Hypothalamus (tissue), 51 donors: ENCODE measurements at regions not wholly inside any gene's neighbourhood (a gene's known extent, or its start where the extent isn't known, plus 50 kb on each side); places are given as distances from the start of the nearest gene placed in this dataset.

Experiments
- DNase-seq, 51 donors: peaks; one replicate each; lab custom pipeline; 2025; lab: John Stamatoyannopoulos, UW

GRCh38 chr3:117892431-117892841 lies 1142.2 kb downstream of the IGSF11 start:
- DNase-seq: peak in 2 of 51 donors; percentile 7 to 29

DNA sequence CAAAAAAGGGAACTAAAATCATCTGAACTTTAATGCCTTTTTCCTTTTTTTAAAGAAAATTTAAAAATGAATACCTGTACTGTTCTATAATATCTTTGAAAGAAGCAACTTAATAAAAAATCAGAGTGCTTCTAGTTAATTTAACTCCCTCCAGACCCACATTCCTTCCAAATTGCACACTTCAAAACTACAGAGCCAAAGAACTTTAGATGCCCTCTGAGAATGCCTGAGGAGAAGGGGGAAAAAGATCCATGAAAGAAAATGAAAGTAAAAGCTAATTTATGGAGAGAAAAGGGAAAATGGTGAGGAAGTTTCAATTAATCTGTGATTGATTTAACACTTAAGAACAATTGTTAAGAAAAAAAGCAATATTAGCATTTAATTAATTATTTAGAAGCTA lies 1141.6 kb downstream of the IGSF11 start:
- DNase-seq: no peak

DNA sequence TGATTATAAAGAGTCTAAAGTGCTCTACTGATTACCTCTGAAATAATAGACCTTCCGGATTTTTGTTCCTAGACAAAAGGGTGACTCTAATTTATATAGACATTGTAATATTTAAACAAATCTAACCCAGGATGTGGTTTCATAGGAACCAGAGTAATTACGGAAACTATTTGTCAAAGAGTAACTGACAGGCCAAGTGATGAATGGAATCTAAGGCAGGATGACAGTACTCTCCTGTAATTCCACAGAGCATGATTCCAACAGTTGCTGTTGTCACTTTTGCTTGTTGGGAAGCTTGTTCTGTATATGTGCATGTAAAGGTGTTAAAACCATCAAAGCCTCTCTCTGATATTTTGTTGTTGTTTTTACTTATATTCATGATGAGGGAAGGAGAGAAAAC lies 1141.0 kb downstream of the IGSF11 start:
- DNase-seq: no peak

DNA sequence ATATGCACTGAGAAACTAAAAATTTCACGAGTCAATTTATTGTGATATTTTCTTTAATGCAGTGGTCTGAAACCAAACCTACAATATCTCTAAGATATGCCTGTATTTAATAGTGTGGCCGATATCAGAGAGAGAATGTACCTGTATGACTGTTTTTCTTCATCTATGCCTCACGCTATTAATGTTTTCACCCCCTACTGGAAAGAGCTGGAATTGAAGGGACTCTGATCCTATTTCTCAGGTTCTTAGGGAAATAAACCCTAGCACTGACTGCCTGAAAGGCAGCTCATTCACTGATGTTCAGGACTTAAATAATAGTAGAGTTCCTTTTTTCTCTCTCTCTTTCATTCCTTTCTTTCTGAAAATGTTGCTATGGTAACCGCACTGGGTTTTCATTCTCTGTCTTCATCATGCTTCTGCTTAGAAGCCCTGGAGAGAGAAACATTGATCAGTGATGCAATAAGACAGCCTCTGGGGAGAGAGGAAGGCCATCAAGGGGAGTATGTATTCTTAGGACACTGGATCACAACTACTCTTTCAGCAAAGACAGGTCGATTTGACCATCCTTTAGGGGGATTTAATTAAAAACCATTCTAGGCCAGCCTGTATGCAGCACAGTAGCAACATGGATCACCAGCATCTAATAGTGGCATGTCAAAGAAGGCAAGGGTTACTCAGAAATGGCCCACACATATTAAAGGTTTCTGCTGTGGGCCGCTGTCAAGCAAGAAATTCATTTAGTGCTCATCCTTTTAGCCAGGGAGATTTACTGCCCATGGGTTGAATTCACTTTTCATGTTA lies 1135.7 kb downstream of the IGSF11 start:
- DNase-seq: no peak

DNA sequence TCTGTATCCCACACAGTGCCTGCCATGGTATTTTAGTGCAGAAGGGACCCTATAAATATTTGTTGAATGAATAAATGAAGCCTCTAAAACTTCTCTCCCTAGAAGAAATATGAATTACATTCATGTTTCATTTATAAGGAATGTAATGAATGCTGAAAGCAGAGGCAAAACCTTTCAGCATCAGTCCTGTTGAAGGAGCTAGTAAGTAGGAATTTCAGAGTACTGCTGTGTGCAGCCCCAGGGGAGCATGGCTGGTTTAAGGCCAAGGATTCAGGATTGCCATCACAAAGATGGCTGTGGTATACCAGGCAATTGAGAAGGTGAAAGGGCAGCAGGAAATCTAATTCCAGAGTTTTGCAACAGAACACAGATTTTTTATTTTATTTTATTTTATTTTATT lies 1131.4 kb downstream of the IGSF11 start:
- no peak for DNase-seq

GRCh38 chr3:117910820-117911521 lies 1123.7 kb downstream of the IGSF11 start:
- DNase-seq: no peak

GRCh38 chr3:117912352-117912751 lies 1122.3 kb downstream of the IGSF11 start:
- no peak for DNase-seq

- DNase-seq: no peak
These were observed 1120.0 kb downstream of the IGSF11 start for GRCh38 chr3:117914540-117915100.

GRCh38 chr3:117916839-117917238 lies 1117.8 kb downstream of the IGSF11 start:
- DNase-seq: no peak

- DNase-seq: no peak
These were observed 1115.0 kb downstream of the IGSF11 start for GRCh38 chr3:117919621-117920020.

DNA sequence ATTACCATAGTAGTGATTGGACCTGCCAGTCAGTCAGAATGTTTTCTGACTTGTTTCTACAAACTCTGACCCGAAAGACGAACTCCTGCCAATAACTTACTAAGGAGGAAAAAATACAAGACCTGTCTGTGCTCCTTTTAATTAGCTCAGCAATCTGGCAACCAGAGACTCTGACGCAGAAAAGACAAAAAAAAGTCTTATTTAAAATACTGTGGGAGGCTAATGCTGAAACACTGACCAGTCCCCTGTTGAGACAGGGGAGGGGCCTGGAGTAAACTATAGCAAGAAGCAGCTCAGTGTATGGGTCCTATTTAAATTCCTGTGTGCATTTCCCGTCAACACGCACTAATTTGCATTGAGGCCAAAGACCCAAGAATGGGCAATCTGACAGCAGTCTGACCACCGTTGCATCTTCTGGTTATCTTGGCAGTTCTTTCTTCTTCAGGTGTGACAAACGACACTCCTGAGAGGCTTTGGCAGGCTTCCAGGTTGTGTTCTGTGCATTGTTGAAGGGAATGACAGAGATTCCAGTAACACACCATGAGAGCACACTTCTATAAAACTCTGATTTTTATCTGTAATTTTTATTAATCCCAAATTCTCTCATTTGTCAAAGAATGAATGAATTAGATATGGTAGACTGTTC lies 1114.3 kb downstream of the IGSF11 start:
- DNase-seq: peak in 3 of 51 donors; percentile 24 to 45 (median 28)

GRCh38 chr3:117921411-117921810 lies 1113.2 kb downstream of the IGSF11 start:
- DNase-seq: no peak

DNA sequence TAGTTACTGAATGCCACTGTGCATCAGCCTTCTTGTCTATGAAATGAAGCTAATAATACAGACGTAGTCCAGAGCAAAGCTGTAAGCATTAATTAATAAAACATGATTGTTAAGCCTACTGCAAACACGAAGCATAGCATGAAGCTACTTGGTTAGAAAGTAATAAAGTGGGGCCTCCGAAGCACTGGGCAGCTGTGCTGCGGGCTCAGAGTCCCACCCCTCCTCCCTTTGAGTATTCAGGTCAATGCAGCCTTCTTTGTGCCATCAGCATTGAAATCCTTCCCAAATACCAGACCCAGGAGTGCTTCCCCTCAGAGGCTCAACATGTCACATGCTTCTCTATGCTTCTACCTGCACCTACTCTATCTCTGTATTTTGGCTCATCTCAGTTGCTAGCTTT lies 1112.6 kb downstream of the IGSF11 start:
- peak in 4 of 51 donors; percentile 8 to 38 (median 16) for DNase-seq

GRCh38 chr3:117926819-117927218 lies 1107.8 kb downstream of the IGSF11 start:
- DNase-seq: no peak

- no peak for DNase-seq
These were observed 1106.8 kb downstream of the IGSF11 start for GRCh38 chr3:117927825-117928224.

- DNase-seq: no peak
These were observed 1105.8 kb downstream of the IGSF11 start for GRCh38 chr3:117928836-117929235.

GRCh38 chr3:117932441-117932840 lies 1102.2 kb downstream of the IGSF11 start:
- no peak for DNase-seq

- DNase-seq: no peak
These were observed 1098.5 kb downstream of the IGSF11 start for GRCh38 chr3:117936159-117936558.

- DNase-seq: no peak
These were observed 1095.7 kb downstream of the IGSF11 start for GRCh38 chr3:117938974-117939373.

DNA sequence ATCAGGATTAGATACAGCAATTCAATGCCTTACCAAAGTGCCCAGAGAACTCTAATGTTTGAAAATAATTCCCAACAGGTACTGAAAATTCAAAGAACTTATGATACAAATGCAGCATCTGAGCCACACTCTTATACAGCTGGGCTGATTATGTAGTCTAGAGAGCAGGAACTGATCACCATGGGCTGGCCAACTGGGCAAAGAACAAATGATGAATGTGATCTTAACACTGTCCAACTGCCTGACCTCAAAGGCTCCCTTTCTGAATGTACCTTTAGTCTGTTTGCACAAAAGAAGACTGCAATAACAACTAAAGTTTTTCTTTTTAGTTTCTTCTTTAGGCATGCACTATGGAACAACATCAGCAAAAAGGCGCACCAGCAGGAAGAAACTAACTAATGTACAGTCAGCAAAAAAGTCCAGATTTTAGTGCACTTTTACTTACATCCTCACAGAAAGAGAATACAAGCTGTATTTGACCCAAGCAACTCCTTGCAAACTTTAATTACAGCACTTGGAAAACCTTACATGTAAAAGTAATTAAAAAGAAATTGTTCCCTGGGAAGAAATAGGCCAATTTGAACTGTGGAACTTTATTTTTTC lies 1095.1 kb downstream of the IGSF11 start:
- DNase-seq: peak in 7 of 51 donors; percentile 1 to 22 (median 5)

DNA sequence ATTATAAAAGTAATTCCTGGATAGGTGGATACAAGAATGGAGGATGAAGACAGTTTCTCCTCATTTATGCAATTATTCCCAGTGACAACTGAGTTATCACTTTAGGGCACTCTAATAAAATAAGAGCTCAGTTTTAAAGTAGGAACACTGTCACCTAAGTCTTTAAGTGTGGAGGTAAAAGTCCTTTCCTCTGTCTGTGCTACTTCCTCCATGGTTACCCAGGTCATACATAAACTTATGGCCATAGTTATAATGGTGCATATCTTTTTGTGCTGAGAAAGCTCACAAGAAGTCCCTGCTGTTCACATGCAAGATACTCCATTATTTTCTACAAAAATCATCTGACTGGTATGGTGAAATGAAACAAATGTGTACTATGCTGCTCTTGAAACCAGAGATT lies 1093.6 kb downstream of the IGSF11 start:
- no peak for DNase-seq
